PC-9 (cell line): ENCODE measurements at regions not wholly inside any gene's neighbourhood (a gene's known extent, or its start where the extent isn't known, plus 50 kb on each side); places are given as distances from the start of the nearest gene placed in this dataset.

Source experiments
- CTCF ChIP-seq: fragments of 200-600 bp; sonication (generic); conservative IDR thresholded peaks from 2 replicates; pipeline ENCODE4 v1.6.1; 2017; ENCODE audit warnings: mixed run types, antibody characterized with exemption, mild to moderate bottlenecking, moderate library complexity
- EZH2 ChIP-seq: fragments of 200-600 bp; sonication (generic); IDR thresholded peaks from 2 replicates; pipeline ENCODE4 v1.8.0; 2017; ENCODE audit warnings: antibody characterized with exemption, low read depth

GRCh38 chr4:163988865-163989264, 494.4 kb downstream of the TMA16 start:
- TF ChIP-seq CTCF: no peak
- TF ChIP-seq EZH2: no peak
